ENCODE measurements at regions not wholly inside any gene's neighbourhood (a gene's known extent, or its start where the extent isn't known, plus 50 kb on each side); places are given as distances from the start of the nearest gene placed in this dataset.

- Histone ChIP-seq H3K79me2 (ENCODE audit: control insufficient read depth in 1 of 2, insufficient read depth in 2 of 2, low read length in 2 of 2) (no peaks in the 10 kb centered on the region), H3K18ac (ENCODE audit: extremely low read depth, low read length) (no peak overlapping the region), H3K27ac (ENCODE audit: low read depth, low read length) (no peak overlapping the region), H3K79me1 (ENCODE audit: low read depth, low read length) (no peaks in the 10 kb centered on the region), H2BK15ac (ENCODE audit: low read length) (no peak overlapping the region), H4K20me1 (replicated peaks in 1 of 2; ENCODE audit: control insufficient read depth in 1 of 2, insufficient read depth in 2 of 2, low read length in 2 of 2) (no peaks in the 10 kb centered on the region), H4K5ac (ENCODE audit: insufficient read length, low read depth, low read length) (no peak overlapping the region), H3K4me3 (ENCODE audit: extremely low read depth in 1 of 4, insufficient read depth in 2 of 4, low read depth in 3 of 4, low read length in 4 of 4) (no peak overlapping the region), H3K14ac (ENCODE audit: insufficient read length) (no peak overlapping the region), H4K8ac (ENCODE audit: extremely low read depth, insufficient read depth, low read length) (no peak overlapping the region), H3K27me3 (replicated peaks in 1 of 4; ENCODE audit: control insufficient read depth in 3 of 4, extremely low read depth in 1 of 4, insufficient read depth in 3 of 4, low read length in 3 of 4) (no peaks in the 10 kb centered on the region), H3K23ac (ENCODE audit: insufficient read length) (no peak overlapping the region), H2AK5ac (ENCODE audit: low read depth, low read length) (no peak overlapping the region), H3K23me2 (ENCODE audit: low read depth, low read length) (no peaks in the 10 kb centered on the region), H3K4ac (replicated peaks; ENCODE audit: insufficient read length, low read depth, low read length) (no peak overlapping the region), H2AFZ (ENCODE audit: low read length) (no peak overlapping the region), H2BK5ac (ENCODE audit: low read depth, low read length) (no peak overlapping the region), H3K9me3 (ENCODE audit: insufficient read depth in 2 of 2, low read depth in 1 of 2, low read length in 1 of 2) (no peaks in the 10 kb centered on the region), H2BK20ac (ENCODE audit: low read length) (no peak overlapping the region), H3K56ac (replicated peaks; ENCODE audit: insufficient read length, low read depth, low read length) (no peak overlapping the region), H3K36me3 (ENCODE audit: control insufficient read depth in 2 of 4, insufficient read depth in 4 of 4, low read length in 3 of 4) (no peaks in the 10 kb centered on the region), H3K4me1 (replicated peaks in 1 of 4; ENCODE audit: control insufficient read depth in 3 of 4, insufficient read depth in 4 of 4, low read length in 3 of 4) (no peaks in the 10 kb centered on the region; a peak in 1 of 7 replicates), H2BK120ac (replicated peaks; ENCODE audit: low read depth, low read length) (no peak overlapping the region), H3K4me2 (ENCODE audit: insufficient read depth in 1 of 2, low read depth in 2 of 2, low read length in 2 of 2) (no peak overlapping the region), H2BK12ac (ENCODE audit: low read depth, low read length) (no peak overlapping the region), H3K9ac (replicated peaks in 1 of 4; ENCODE audit: extremely low read depth in 1 of 4, low read depth in 3 of 4, low read length in 3 of 4) (no peak overlapping the region), H4K91ac (replicated peaks; ENCODE audit: insufficient read length, low read length) (no peak overlapping the region)
- CTCF ChIA-PET (ENCODE audit: partially characterized antibody) = interaction anchor here (0.6 kb wide), 1 partner anchor 87 kb away, joined by 3 read pairs; no protein-coding TSS in a partner anchor
- FAIRE-seq (no peak), DNase-seq (ENCODE audit: low read depth in 1 of 2, low spot score in 2 of 2) (no peak)
- POLR2A ChIA-PET (ENCODE audit: partially characterized antibody) = no interaction called here
- TF ChIP-seq HDAC2 (IDR thresholded peaks at IDR 0.05; ENCODE audit: borderline replicate concordance in 1 of 2, low read depth in 2 of 2, low read length in 2 of 2) = no peak
- no peak for TF ChIP-seq EP300 (IDR thresholded peaks at IDR 0.05; ENCODE audit: borderline replicate concordance in 1 of 2, low read depth in 2 of 2, low read length in 2 of 2)
- TF ChIP-seq USF2 (IDR thresholded peaks at IDR 0.05; ENCODE audit: low read length) = no peak
- TF ChIP-seq CHD1 (IDR thresholded peaks at IDR 0.05; ENCODE audit: low read depth, low read length) = no peak
- TF ChIP-seq ATF2 (IDR thresholded peaks at IDR 0.05; ENCODE audit: low read length) = no peak
- no peak for TF ChIP-seq GABPA (IDR thresholded peaks at IDR 0.05; ENCODE audit: borderline replicate concordance, insufficient read depth, low read length)
- no peak for TF ChIP-seq POLR2A (IDR thresholded peaks at IDR 0.05; ENCODE audit: control extremely low read depth in 1 of 2, low read depth in 2 of 2, low read length in 2 of 2)
- TF ChIP-seq CBX8 (IDR thresholded peaks at IDR 0.05; ENCODE audit: borderline replicate concordance, low read depth, low read length) = no peak
- no peak for TF ChIP-seq SIX5 (IDR thresholded peaks at IDR 0.05; ENCODE audit: low read depth, low read length)
- TF ChIP-seq BACH1 (IDR thresholded peaks at IDR 0.05; ENCODE audit: low read length) = no peak
- no peak for TF ChIP-seq RBBP5 (IDR thresholded peaks at IDR 0.05; ENCODE audit: borderline replicate concordance, low read depth, low read length)
- no peak for TF ChIP-seq SRF (IDR thresholded peaks at IDR 0.05; ENCODE audit: low read depth, low read length)
- no peak for TF ChIP-seq HDAC6 (IDR thresholded peaks at IDR 0.05; ENCODE audit: low read depth, low read length)
Observed at GRCh38 chr6:134531611-134532010, 213.7 kb upstream of the SGK1 start.
